ENCODE measurements at regions not wholly inside any gene's neighbourhood (a gene's known extent, or its start where the extent isn't known, plus 50 kb on each side); places are given as distances from the start of the nearest gene placed in this dataset.

DNA sequence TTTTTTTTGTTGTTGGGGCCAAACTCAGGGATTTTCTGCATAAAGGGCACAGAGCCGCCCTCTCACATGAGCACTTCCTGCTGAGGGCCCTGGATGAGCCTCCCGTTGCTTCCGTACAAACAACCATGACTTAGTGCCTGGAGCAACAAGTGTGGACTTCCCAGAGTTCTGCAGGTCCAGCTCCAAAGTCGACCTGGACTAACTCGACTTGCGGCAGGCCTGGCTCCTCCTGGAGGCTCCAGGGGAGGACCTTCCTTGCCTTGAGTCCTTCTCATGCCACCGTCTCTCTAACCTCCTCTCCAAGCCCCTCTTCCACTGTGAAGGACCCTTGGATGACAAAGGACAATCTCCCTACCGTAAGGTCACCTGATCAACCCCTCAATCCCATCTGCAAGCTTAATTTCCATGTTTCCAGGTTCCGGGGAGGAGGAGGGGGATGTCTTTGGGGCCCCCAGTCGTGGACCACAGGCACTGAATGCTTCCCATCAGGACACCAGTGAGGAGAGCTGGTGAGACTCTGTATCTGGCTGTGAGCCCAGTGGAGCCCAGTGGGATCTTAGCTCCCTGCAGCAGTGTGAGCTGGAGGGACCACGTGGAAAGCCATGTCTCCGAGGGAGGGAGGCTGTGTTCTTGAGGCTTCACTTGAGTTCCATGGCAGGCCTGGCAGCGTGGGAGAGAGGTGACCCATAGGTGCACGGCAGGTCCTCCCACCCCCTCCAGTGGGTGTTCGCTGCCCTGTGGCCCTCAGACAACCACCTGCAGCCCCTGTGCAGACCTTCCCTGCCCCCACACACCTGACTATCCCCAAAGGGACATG, 199.5 kb upstream of the PPP2R2D start:
- TF ChIP-seq GATA2 (IDR thresholded peaks at IDR 0.05; ENCODE audit: low read depth, low read length) (no peak), GATA3 (IDR thresholded peaks at IDR 0.05; ENCODE audit: low read depth, low read length) (no peak)

Measured in SH-SY5Y (cell line).